IMR-90 (cell line): ENCODE measurements at regions not wholly inside any gene's neighbourhood (a gene's known extent, or its start where the extent isn't known, plus 50 kb on each side); places are given as distances from the start of the nearest gene placed in this dataset.

Experiments
- ATAC-seq: fragments of 200-7000 bp; cut with Tn5 transposase; 2 replicates; pipeline ENCODE4 v1.9.1; 2020; ENCODE audit warnings: low read depth, mild to moderate bottlenecking, moderate library complexity
- BruUV-seq: library from RNA; stranded (reverse); fragments of 400-500 nt; replicated peaks from 2 replicates; lab custom pipeline; 2021; lab: Mats Ljungman, UMichigan
- CTCF ChIA-PET: fragments of 300-600 bp; formaldehyde crosslinking; extraction: SDS; loops from one replicate; lab custom pipeline; 2021; ENCODE audit warnings: antibody characterized with exemption; lab: Yijun Ruan, JAX
- POLR2A ChIA-PET: fragments of 300-600 bp; sonication (Branson Sonifier 250); formaldehyde crosslinking; loops from one replicate; lab custom pipeline; 2022; ENCODE audit warnings: antibody characterized with exemption; ENCODE audit not compliant: unreplicated experiment; lab: Charles Lee
- DNase-seq: peaks from one replicate; pipeline ENCODE4 v3.0.0; 2013
- H2AFZ ChIP-seq: replicated peaks from 2 replicates; pipeline ENCODE3; 2013; ENCODE audit warnings: low read length, mild to moderate bottlenecking; ENCODE audit not compliant: poor library complexity
- H2AK5ac ChIP-seq: 2 replicates; pipeline ENCODE4 v1.6.1; 2013; ENCODE audit warnings: low read depth, low read length, inconsistent platforms
- H2AK9ac ChIP-seq: replicated peaks from 2 replicates; pipeline ENCODE3; 2013; ENCODE audit warnings: mild to moderate bottlenecking, low read depth, low read length, moderate library complexity; ENCODE audit not compliant: poor library complexity
- H2BK120ac ChIP-seq: 2 replicates; pipeline ENCODE4 v1.6.1; 2013; ENCODE audit warnings: low read depth, low read length, inconsistent platforms
- H2BK15ac ChIP-seq: 3 replicates; pipeline ENCODE4 v1.6.1; 2013; ENCODE audit warnings: low read depth, low read length, inconsistent platforms
- H2BK20ac ChIP-seq: 2 replicates; pipeline ENCODE4 v1.6.1; 2013; ENCODE audit warnings: low read depth, mild to moderate bottlenecking, inconsistent platforms, low read length, moderate library complexity
- H2BK5ac ChIP-seq: 2 replicates; pipeline ENCODE4 v1.6.1; 2013; ENCODE audit warnings: mild to moderate bottlenecking, low read depth, low read length, inconsistent platforms; ENCODE audit not compliant: poor library complexity, severe bottlenecking
- H3K14ac ChIP-seq: replicated peaks from 2 replicates; pipeline ENCODE4 v1.6.1; 2013; ENCODE audit warnings: low read depth, low read length, inconsistent platforms
- H3K18ac ChIP-seq: 2 replicates; pipeline ENCODE4 v1.6.1; 2013; ENCODE audit warnings: low read depth, low read length, control low read depth
- H3K23ac ChIP-seq: 2 replicates; pipeline ENCODE4 v1.6.1; 2013; ENCODE audit warnings: low read depth, low read length, inconsistent platforms
- H3K27ac ChIP-seq: 2 replicates; pipeline ENCODE4 v1.5.1; 2013; ENCODE audit warnings: mild to moderate bottlenecking, control low read depth, low read length; ENCODE audit not compliant: insufficient read depth
- H3K27me3 ChIP-seq: 2 replicates; pipeline ENCODE4 v1.6.1; 2013; ENCODE audit warnings: low read length; ENCODE audit not compliant: control insufficient read depth, insufficient read depth
- H3K36me3 ChIP-seq: 2 replicates; pipeline ENCODE4 v1.6.1; 2013; ENCODE audit warnings: low read length, mixed read lengths; ENCODE audit not compliant: control insufficient read depth, insufficient read depth
- H3K4ac ChIP-seq: 2 replicates; pipeline ENCODE4 v1.6.1; 2013; ENCODE audit warnings: low read depth, low read length, inconsistent platforms
- H3K4me1 ChIP-seq: 2 replicates; pipeline ENCODE4 v1.6.1; 2013; ENCODE audit warnings: low read length, mixed read lengths; ENCODE audit not compliant: control insufficient read depth, insufficient read depth
- H3K4me2 ChIP-seq: 2 replicates; pipeline ENCODE4 v1.6.1; 2013; ENCODE audit warnings: low read depth, mild to moderate bottlenecking, control low read depth, low read length, moderate library complexity
- H3K4me3 ChIP-seq: 2 replicates; pipeline ENCODE4 v1.5.1; 2013; ENCODE audit warnings: low read depth, mild to moderate bottlenecking, control low read depth, low read length, moderate library complexity; ENCODE audit not compliant: insufficient read depth
- H3K56ac ChIP-seq: 2 replicates; pipeline ENCODE4 v1.6.1; 2013; ENCODE audit warnings: low read length, inconsistent platforms; ENCODE audit not compliant: insufficient read depth; ENCODE audit errors: extremely low read depth
- H3K79me1 ChIP-seq, 2 experiments: 2 replicates each; pipeline ENCODE4 v1.6.1; 2013; ENCODE audit warnings: low read length in 2 of 2, inconsistent platforms in 1 of 2, low read depth in 1 of 2
- H3K9ac ChIP-seq: 2 replicates; pipeline ENCODE4 v1.6.1; 2013; ENCODE audit warnings: low read depth, low read length, control low read depth
- H3K9me1 ChIP-seq: 2 replicates; pipeline ENCODE4 v1.6.1; 2013; ENCODE audit warnings: low read length, inconsistent platforms; ENCODE audit not compliant: insufficient read depth
- H3K9me3 ChIP-seq: 2 replicates; pipeline ENCODE4 v1.6.1; 2013; ENCODE audit warnings: low read length; ENCODE audit not compliant: control insufficient read depth, insufficient read depth
- H4K20me1 ChIP-seq: 2 replicates; pipeline ENCODE4 v1.6.1; 2013; ENCODE audit warnings: low read length, inconsistent platforms; ENCODE audit not compliant: insufficient read depth
- H4K5ac ChIP-seq: 2 replicates; pipeline ENCODE4 v1.6.1; 2013; ENCODE audit warnings: mild to moderate bottlenecking, low read depth, low read length, control low read depth
- H4K8ac ChIP-seq, 2 experiments: 2 replicates each; pipeline ENCODE4 v1.6.1; 2013; ENCODE audit warnings: low read depth in 2 of 2, low read length in 2 of 2, control low read depth in 1 of 2, inconsistent platforms in 1 of 2
- H4K91ac ChIP-seq: 2 replicates; pipeline ENCODE4 v1.6.1; 2013; ENCODE audit warnings: low read depth, low read length, inconsistent platforms; ENCODE audit not compliant: insufficient read depth
- CEBPB ChIP-seq: IDR thresholded peaks from 2 replicates; pipeline ENCODE4 v1.6.1; 2012; ENCODE audit warnings: low read depth, low read length, improper control_type of control experiment
- CHD1 ChIP-seq: IDR thresholded peaks from 2 replicates; pipeline ENCODE4 v1.6.1; 2012; ENCODE audit warnings: low read depth, low read length, improper control_type of control experiment
- CTCF ChIP-seq: conservative IDR thresholded peaks from 2 replicates; pipeline ENCODE4 v1.5.1; 2012; ENCODE audit warnings: mild to moderate bottlenecking, low read depth, low read length, improper control_type of control experiment
- FOS ChIP-seq: fragments of 150-350 bp; IDR thresholded peaks from 2 replicates; pipeline ENCODE4 v1.6.1; 2016; ENCODE audit warnings: low read depth, low read length
- MAFK ChIP-seq: IDR thresholded peaks from 2 replicates; pipeline ENCODE4 v1.6.1; 2012; ENCODE audit warnings: low read depth, low read length, improper control_type of control experiment
- MAZ ChIP-seq: IDR thresholded peaks from 2 replicates; pipeline ENCODE4 v1.6.1; 2012; ENCODE audit warnings: low read depth, mild to moderate bottlenecking, low read length, improper control_type of control experiment, moderate library complexity, borderline replicate concordance
- MXI1 ChIP-seq: IDR thresholded peaks from 2 replicates; pipeline ENCODE4 v1.6.1; 2012; ENCODE audit warnings: low read depth, mild to moderate bottlenecking, low read length, moderate library complexity, borderline replicate concordance
- RAD21 ChIP-seq: IDR thresholded peaks from 2 replicates; pipeline ENCODE4 v1.6.1; 2012; ENCODE audit warnings: low read length, improper control_type of control experiment
- RCOR1 ChIP-seq: IDR thresholded peaks from 2 replicates; pipeline ENCODE4 v1.6.1; 2012; ENCODE audit warnings: mild to moderate bottlenecking, low read length, improper control_type of control experiment; ENCODE audit not compliant: insufficient replicate concordance
- RFX5 ChIP-seq: IDR thresholded peaks from 2 replicates; pipeline ENCODE4 v1.8.0; 2012; ENCODE audit warnings: low read depth, mild to moderate bottlenecking, low read length, moderate library complexity
- SMC3 ChIP-seq: fragments of 150-350 bp; IDR thresholded peaks from 2 replicates; pipeline ENCODE4 v1.6.1; 2016; ENCODE audit warnings: low read depth, mild to moderate bottlenecking, antibody characterized with exemption, low read length, moderate library complexity
- WGBS, 2 experiments: methylation state at CpG; one replicate each; pipeline versions ENCODE4 v1.1.5 to v1.1.7; 2013; ENCODE audit warnings: missing lambda C conversion rate in 2 of 2; ENCODE audit not compliant: insufficient read length in 1 of 2; ENCODE audit errors: extremely low coverage in 2 of 2; 5-methylcytosine and 5-hydroxymethylcytosine counted together
- dilution Hi-C: fragments of 300-500 bp; cut with HindIII; formaldehyde crosslinking; loops from one replicate; pipeline ENCODE4 v1.14.3; 2018; ENCODE audit warnings: low sequenced_read_pairs; ENCODE audit not compliant: unreplicated experiment
- in situ Hi-C: fragments of 300-500 bp; cut with MboI; formaldehyde crosslinking; loops from 3 replicates; pipeline ENCODE4 v1.14.3; 2019; ENCODE audit warnings: low sequenced_read_pairs, inconsistent platforms, mixed read lengths
- intact Hi-C: fragments of 100-400 bp; cut with micrococcal nuclease; formaldehyde crosslinking; loops from 2 replicates; pipeline ENCODE4 v1.10.0; 2022
- TF ChIP-seq, protein P1 (sequence below): fragments of 150-350 bp; IDR thresholded peaks from 2 replicates; pipeline ENCODE4 v1.6.1; 2017; ENCODE audit warnings: mild to moderate bottlenecking, antibody characterized with exemption, low read length, low read depth
- TF ChIP-seq, protein P2 (sequence below): fragments of 150-350 bp; IDR thresholded peaks from 2 replicates; pipeline ENCODE4 v1.6.1; 2016; ENCODE audit warnings: low read depth, mild to moderate bottlenecking, low read length, moderate library complexity, borderline replicate concordance

DNA sequence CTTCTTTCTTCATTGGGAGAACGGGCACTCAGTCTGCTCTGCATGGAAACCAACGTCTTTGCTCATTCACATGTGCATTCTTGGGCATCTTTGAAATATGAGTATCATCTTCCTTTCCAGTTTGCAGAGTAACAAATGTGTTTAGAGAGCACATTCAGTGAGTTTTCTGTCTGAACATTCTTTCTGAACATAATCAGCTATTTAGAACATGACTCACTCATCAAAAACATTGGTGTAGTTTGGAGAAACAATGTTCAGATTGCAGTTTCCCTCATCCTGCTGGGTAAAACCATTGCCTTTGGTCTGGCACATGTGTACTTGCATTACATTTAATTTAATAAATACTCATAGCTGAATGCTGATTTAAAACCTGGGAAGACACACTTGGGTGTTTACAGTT lies 81.5 kb upstream of the F9 start:
- WGBS, 2 experiments = no CpG with 5 or more reads among the region's 2 CpGs
- Histone ChIP-seq H3K27ac (no peak overlapping the region), H3K9me3 (no peaks in the 10 kb centered on the region), H3K14ac (no peak overlapping the region), H3K79me1 (no peaks in the 10 kb centered on the region), H3K56ac (no peak overlapping the region), H3K4me3 (no peak overlapping the region), H2BK5ac (no peak overlapping the region), H2BK15ac (no peak overlapping the region), H3K9me1 (no peaks in the 10 kb centered on the region), H4K8ac (no peak overlapping the region), H3K4me2 (no peak overlapping the region), H2BK20ac (no peak overlapping the region), H2AK9ac (no peak overlapping the region), H4K20me1 (no peaks in the 10 kb centered on the region), H4K5ac (no peak overlapping the region), H3K4me1 (no peaks in the 10 kb centered on the region), H3K9ac (no peak overlapping the region), H3K27me3 (no peaks in the 10 kb centered on the region), H3K18ac (no peak overlapping the region), H3K23ac (no peak overlapping the region), H3K4ac (no peak overlapping the region), H2BK120ac (no peak overlapping the region), H3K36me3 (no peaks in the 10 kb centered on the region), H2AK5ac (no peak overlapping the region), H4K91ac (no peak overlapping the region), H2AFZ (no peak overlapping the region)
- no peak for ATAC-seq
- no TSS peak for BruUV-seq
- DNase-seq = no peak
- POLR2A ChIA-PET = no interaction called here
- no peak for TF ChIP-seq CTCF
- no peak for TF ChIP-seq RAD21
- TF ChIP-seq RCOR1 = no peak
- no peak for TF ChIP-seq CHD1
- no peak for TF ChIP-seq MXI1
- no peak for TF ChIP-seq FOS
- TF ChIP-seq, protein P1, sequence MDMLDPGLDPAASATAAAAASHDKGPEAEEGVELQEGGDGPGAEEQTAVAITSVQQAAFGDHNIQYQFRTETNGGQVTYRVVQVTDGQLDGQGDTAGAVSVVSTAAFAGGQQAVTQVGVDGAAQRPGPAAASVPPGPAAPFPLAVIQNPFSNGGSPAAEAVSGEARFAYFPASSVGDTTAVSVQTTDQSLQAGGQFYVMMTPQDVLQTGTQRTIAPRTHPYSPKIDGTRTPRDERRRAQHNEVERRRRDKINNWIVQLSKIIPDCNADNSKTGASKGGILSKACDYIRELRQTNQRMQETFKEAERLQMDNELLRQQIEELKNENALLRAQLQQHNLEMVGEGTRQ = no peak
- TF ChIP-seq CEBPB = no peak
- TF ChIP-seq SMC3 = no peak
- TF ChIP-seq, protein P2, sequence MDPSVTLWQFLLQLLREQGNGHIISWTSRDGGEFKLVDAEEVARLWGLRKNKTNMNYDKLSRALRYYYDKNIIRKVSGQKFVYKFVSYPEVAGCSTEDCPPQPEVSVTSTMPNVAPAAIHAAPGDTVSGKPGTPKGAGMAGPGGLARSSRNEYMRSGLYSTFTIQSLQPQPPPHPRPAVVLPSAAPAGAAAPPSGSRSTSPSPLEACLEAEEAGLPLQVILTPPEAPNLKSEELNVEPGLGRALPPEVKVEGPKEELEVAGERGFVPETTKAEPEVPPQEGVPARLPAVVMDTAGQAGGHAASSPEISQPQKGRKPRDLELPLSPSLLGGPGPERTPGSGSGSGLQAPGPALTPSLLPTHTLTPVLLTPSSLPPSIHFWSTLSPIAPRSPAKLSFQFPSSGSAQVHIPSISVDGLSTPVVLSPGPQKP = no peak
- no peak for TF ChIP-seq RFX5
- TF ChIP-seq MAFK = no peak
- no peak for TF ChIP-seq MAZ
- dilution Hi-C loops (no loop called here), in situ Hi-C loops (no loop called here), intact Hi-C loops (no loop called here)
- CTCF ChIA-PET = no interaction called here
